ENCODE measurements at regions not wholly inside any gene's neighbourhood (a gene's known extent, or its start where the extent isn't known, plus 50 kb on each side); places are given as distances from the start of the nearest gene placed in this dataset.

DNA sequence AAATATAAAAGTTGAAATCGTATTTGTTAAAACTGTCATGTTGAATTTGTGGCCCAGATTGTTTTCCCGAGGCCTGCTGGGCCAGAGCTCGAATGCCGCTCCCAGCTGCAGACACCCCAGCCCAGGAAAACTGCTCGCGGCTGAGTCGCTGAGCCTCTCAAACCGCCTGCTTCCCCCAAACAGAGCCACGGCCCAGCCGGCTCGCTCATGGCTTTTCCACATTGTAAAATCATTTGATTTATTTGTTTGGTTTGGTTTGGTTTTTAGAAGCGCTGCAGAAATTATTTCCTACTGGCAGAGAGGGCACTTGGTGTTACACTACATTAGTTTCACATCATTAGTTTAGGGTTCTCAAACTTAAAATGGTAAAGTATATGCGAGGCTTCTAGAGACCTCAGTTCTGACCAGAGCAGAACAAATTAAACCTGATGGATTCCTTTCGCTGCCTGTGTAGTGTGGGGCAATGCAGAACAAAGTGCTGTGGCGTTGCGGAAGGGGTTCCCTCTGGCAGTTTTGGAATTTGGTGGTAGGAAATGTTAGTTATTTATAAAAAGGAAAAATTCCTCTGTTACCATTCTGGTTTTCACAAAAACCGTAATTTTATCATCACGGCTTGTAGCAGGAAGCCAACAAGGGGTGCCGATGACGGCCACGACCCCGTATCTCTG, 156.5 kb upstream of the PITX1 start (continued):
- TF ChIP-seq CTCF (IDR thresholded peaks at IDR 0.05 in 2 of 3, conservative IDR thresholded peaks at IDR 0.05 in 1 of 3; ENCODE audit: control insufficient read depth in 2 of 3, extremely low read depth in 1 of 3, insufficient read depth in 1 of 3, low read depth in 3 of 3, low read length in 3 of 3) = no peak
- no peak for TF ChIP-seq TAF1 (IDR thresholded peaks at IDR 0.05; ENCODE audit: borderline replicate concordance, low read depth, low read length)

- DNase-seq (ENCODE audit: low read depth, low spot score) = no peak
- Histone ChIP-seq H4K20me1 (ENCODE audit: control insufficient read depth, insufficient read depth) (no peaks in the 10 kb centered on the region), H3K27ac (ENCODE audit: control insufficient read depth, insufficient read depth) (no peak overlapping the region), H2AFZ (ENCODE audit: control insufficient read depth, low read depth, low read length) (no peak overlapping the region), H3K36me3 (ENCODE audit: control insufficient read depth in 2 of 2, insufficient read depth in 2 of 2, low read length in 1 of 2) (no peaks in the 10 kb centered on the region), H3K9me3 (replicated peaks; ENCODE audit: control insufficient read depth, insufficient read depth, low read length) (no peaks in the 10 kb centered on the region), H3K9ac (ENCODE audit: control insufficient read depth, insufficient read depth, low read length) (no peak overlapping the region), H3K4me3 (no peak overlapping the region), H3K79me2 (ENCODE audit: control insufficient read depth, insufficient read depth, low read length) (no peaks in the 10 kb centered on the region), H3K4me2 (ENCODE audit: control insufficient read depth, insufficient read depth) (no peak overlapping the region), H3K27me3 (replicated peaks in 1 of 2; ENCODE audit: control insufficient read depth in 2 of 2, insufficient read depth in 2 of 2, low read length in 1 of 2) (peaks cover 0 to 2% of the 10 kb centered on the region in 2 experiments; a peak in 3 of 4 replicates), H3K4me1 (ENCODE audit: control insufficient read depth, insufficient read depth, low read length) (no peaks in the 10 kb centered on the region)
- intact Hi-C loops (cut with micrococcal nuclease; ENCODE audit: unreplicated experiment) = no loop called here
- TF ChIP-seq MTA2 (IDR thresholded peaks at IDR 0.05; ENCODE audit: low read depth) (no peak), TCF12 (IDR thresholded peaks at IDR 0.05; ENCODE audit: low read depth, low read length) (no peak), KLF5 (IDR thresholded peaks at IDR 0.05; ENCODE audit: partially characterized antibody) (no peak), POLR2A (IDR thresholded peaks at IDR 0.05; ENCODE audit: low read depth, low read length) (no peak)
- TF ChIP-seq, protein P1, sequence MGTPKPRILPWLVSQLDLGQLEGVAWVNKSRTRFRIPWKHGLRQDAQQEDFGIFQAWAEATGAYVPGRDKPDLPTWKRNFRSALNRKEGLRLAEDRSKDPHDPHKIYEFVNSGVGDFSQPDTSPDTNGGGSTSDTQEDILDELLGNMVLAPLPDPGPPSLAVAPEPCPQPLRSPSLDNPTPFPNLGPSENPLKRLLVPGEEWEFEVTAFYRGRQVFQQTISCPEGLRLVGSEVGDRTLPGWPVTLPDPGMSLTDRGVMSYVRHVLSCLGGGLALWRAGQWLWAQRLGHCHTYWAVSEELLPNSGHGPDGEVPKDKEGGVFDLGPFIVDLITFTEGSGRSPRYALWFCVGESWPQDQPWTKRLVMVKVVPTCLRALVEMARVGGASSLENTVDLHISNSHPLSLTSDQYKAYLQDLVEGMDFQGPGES (IDR thresholded peaks at IDR 0.05) = no peak
- ATAC-seq = no peak
- ChIA-PET CTCF (no interaction called here), RAD21 (ENCODE audit: unreplicated experiment) (no interaction called here), SMC1A (ENCODE audit: uncharacterized antibody, unreplicated experiment) (no interaction called here), POLR2A (no interaction called here)
- BruUV-seq (replicated peaks) = no TSS peak
- WGBS (ENCODE audit: insufficient coverage, insufficient replicate concordance, low lambda C conversion rate, missing lambda C conversion rate) = 65% methylated on average over 13 of the region's 13 CpGs
- FAIRE-seq = no peak
- in situ Hi-C loops (cut with MboI) = loop anchor here (25.0 kb wide), 1 partner anchor 452 kb away; the partner anchor contains the start of gene CAMLG
Observed at GRCh38 chr5:135189024-135189423, 155.0 kb upstream of the PITX1 start.
